MM.1S (cell line): ENCODE measurements at regions not wholly inside any gene's neighbourhood (a gene's known extent, or its start where the extent isn't known, plus 50 kb on each side); places are given as distances from the start of the nearest gene placed in this dataset.

ENCODE experiments used
- DNase-seq: peaks from one replicate; pipeline ENCODE4 v3.0.0-alpha.2; 2015
- H2AFZ ChIP-seq: fragments of 300-600 bp; sonication (generic); 2 replicates; pipeline ENCODE4 v1.6.0; 2016; ENCODE audit warnings: antibody characterized with exemption, low read length
- H3F3A ChIP-seq: fragments of 300-600 bp; sonication (generic); 2 replicates; pipeline ENCODE4 v1.6.1; 2016; ENCODE audit warnings: mild to moderate bottlenecking, antibody characterized with exemption, low read length, moderate library complexity, mixed read lengths; ENCODE audit not compliant: insufficient read depth
- H3K27ac ChIP-seq: fragments of 300-600 bp; sonication (generic); 2 replicates; pipeline ENCODE4 v1.5.1; 2016; ENCODE audit warnings: mild to moderate bottlenecking, low read length
- H3K27me3 ChIP-seq: fragments of 300-600 bp; sonication (generic); replicated peaks from 2 replicates; pipeline ENCODE4 v1.6.0; 2016; ENCODE audit warnings: low read length; ENCODE audit not compliant: insufficient read depth
- H3K36me3 ChIP-seq: fragments of 300-600 bp; sonication (generic); replicated peaks from 2 replicates; pipeline ENCODE4 v1.6.1; 2016; ENCODE audit warnings: mild to moderate bottlenecking, low read length, mixed read lengths; ENCODE audit not compliant: insufficient read depth
- H3K4me1 ChIP-seq: fragments of 300-600 bp; sonication (generic); 2 replicates; pipeline ENCODE4 v1.6.1; 2016; ENCODE audit warnings: low read length, mixed read lengths
- H3K4me2 ChIP-seq: fragments of 300-600 bp; sonication (generic); 2 replicates; pipeline ENCODE4 v1.6.0; 2016; ENCODE audit warnings: low read depth, low read length
- H3K4me3 ChIP-seq: fragments of 300-600 bp; sonication (generic); 2 replicates; pipeline ENCODE4 v1.5.1; 2016; ENCODE audit warnings: low read length, mixed read lengths
- H3K79me2 ChIP-seq: fragments of 300-600 bp; sonication (generic); 2 replicates; pipeline ENCODE4 v1.6.1; 2016; ENCODE audit warnings: mixed run types, low read length, mixed read lengths
- H3K9ac ChIP-seq: fragments of 300-600 bp; sonication (generic); 2 replicates; pipeline ENCODE4 v1.6.1; 2016; ENCODE audit warnings: low read length, mixed read lengths
- H3K9me2 ChIP-seq: fragments of 300-600 bp; sonication (generic); replicated peaks from 2 replicates; pipeline ENCODE4 v1.6.1; 2016; ENCODE audit warnings: mild to moderate bottlenecking, low read length, mixed read lengths; ENCODE audit not compliant: insufficient read depth
- H3K9me3 ChIP-seq: fragments of 300-600 bp; sonication (generic); replicated peaks from 2 replicates; pipeline ENCODE4 v1.6.1; 2016; ENCODE audit warnings: mild to moderate bottlenecking, low read length, mixed read lengths; ENCODE audit not compliant: insufficient read depth
- H4K20me1 ChIP-seq: fragments of 300-600 bp; sonication (generic); 2 replicates; pipeline ENCODE4 v1.6.1; 2016; ENCODE audit warnings: mild to moderate bottlenecking, low read length, moderate library complexity, mixed read lengths; ENCODE audit not compliant: insufficient read depth
- CTCF ChIP-seq: fragments of 300-600 bp; sonication (generic); IDR thresholded peaks from 2 replicates; pipeline ENCODE4 v1.5.1; 2016; ENCODE audit warnings: antibody characterized with exemption, low read length, mixed read lengths
- EZH2 ChIP-seq: fragments of 300-600 bp; sonication (generic); optimal IDR thresholded peaks from 2 replicates; pipeline ENCODE3; 2017; ENCODE audit warnings: low read depth, mild to moderate bottlenecking, antibody characterized with exemption, low read length, mixed read lengths
- EZH2phosphoT487 ChIP-seq: fragments of 300-600 bp; sonication (generic); IDR thresholded peaks from 2 replicates; pipeline ENCODE4 v1.6.1; 2018; ENCODE audit warnings: antibody characterized with exemption, low read length

- H3K4me3 ChIP-seq = no peak overlapping the region
- no peaks in the 10 kb centered on the region for H3F3A ChIP-seq
- no peaks in the 10 kb centered on the region for H3K9me3 ChIP-seq
- no peaks in the 10 kb centered on the region for H4K20me1 ChIP-seq
- no peak overlapping the region for H3K4me2 ChIP-seq
- no peak for DNase-seq
- H3K36me3 ChIP-seq = no peaks in the 10 kb centered on the region
- no peaks in the 10 kb centered on the region for H3K4me1 ChIP-seq
- H3K27ac ChIP-seq = no peak overlapping the region
- no peaks in the 10 kb centered on the region for H3K79me2 ChIP-seq
- TF ChIP-seq EZH2phosphoT487 (no peak), EZH2 (no peak), CTCF (no peak)
- no peak overlapping the region for H2AFZ ChIP-seq
- H3K9ac ChIP-seq = no peak overlapping the region
- no peaks in the 10 kb centered on the region for H3K9me2 ChIP-seq
- H3K27me3 ChIP-seq = no peaks in the 10 kb centered on the region
Measured at GRCh38 chr3:40845447-40845846, 320.7 kb downstream of the ZNF621 start.

GRCh38 chr3:40845916-40846315, 321.2 kb downstream of the ZNF621 start:
- H3K9ac ChIP-seq = no peak overlapping the region
- no peaks in the 10 kb centered on the region for H3K79me2 ChIP-seq
- no peak overlapping the region for H3K4me2 ChIP-seq
- no peaks in the 10 kb centered on the region for H3K9me3 ChIP-seq
- no peaks in the 10 kb centered on the region for H3K4me1 ChIP-seq
- H3K27ac ChIP-seq = no peak overlapping the region
- H4K20me1 ChIP-seq = no peaks in the 10 kb centered on the region
- H3K9me2 ChIP-seq = no peaks in the 10 kb centered on the region
- H3K27me3 ChIP-seq = no peaks in the 10 kb centered on the region
- no peak for DNase-seq
- no peak overlapping the region for H2AFZ ChIP-seq
- TF ChIP-seq CTCF (no peak), EZH2phosphoT487 (no peak), EZH2 (no peak)
- no peaks in the 10 kb centered on the region for H3F3A ChIP-seq
- no peak overlapping the region for H3K4me3 ChIP-seq
- H3K36me3 ChIP-seq = no peaks in the 10 kb centered on the region

DNA sequence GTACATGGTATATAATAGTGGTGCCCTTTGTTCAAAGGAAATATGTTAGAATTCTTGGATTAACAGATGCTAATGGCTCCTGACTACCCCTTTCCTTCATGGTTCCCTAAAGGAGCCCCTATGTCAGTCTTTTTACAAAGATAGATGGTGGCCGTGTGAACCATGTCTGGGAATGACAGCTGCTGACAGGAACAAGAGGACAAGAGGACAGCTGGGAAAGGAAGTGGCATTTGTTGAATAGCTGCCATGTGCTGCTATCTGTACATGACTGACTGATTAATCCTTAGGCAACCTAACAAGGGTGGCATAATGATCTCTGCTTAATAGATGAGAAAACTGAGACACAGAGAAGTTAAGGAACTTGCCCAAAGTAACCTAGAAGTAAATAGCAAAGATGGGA, 321.7 kb downstream of the ZNF621 start:
- Histone ChIP-seq H3K4me3 (no peak overlapping the region), H3K36me3 (no peaks in the 10 kb centered on the region), H3K79me2 (no peaks in the 10 kb centered on the region), H3K27me3 (no peaks in the 10 kb centered on the region), H2AFZ (no peak overlapping the region), H3K4me1 (no peaks in the 10 kb centered on the region), H3F3A (no peaks in the 10 kb centered on the region), H3K4me2 (no peak overlapping the region), H3K27ac (no peak overlapping the region), H3K9me3 (no peaks in the 10 kb centered on the region), H3K9me2 (no peaks in the 10 kb centered on the region), H4K20me1 (no peaks in the 10 kb centered on the region), H3K9ac (no peak overlapping the region)
- DNase-seq = no peak
- TF ChIP-seq EZH2phosphoT487 (no peak), EZH2 (no peak), CTCF (no peak)
